Chondrocyte (in vitro differentiated cells): ENCODE measurements at regions not wholly inside any gene's neighbourhood (a gene's known extent, or its start where the extent isn't known, plus 50 kb on each side); places are given as distances from the start of the nearest gene placed in this dataset.
"Not testable (repeated sequence)": the region's sequence is repeated elsewhere in the genome, so short reads cannot be mapped to it uniquely, and the experiment has no call there.

Source experiments
- DNase-seq: peaks from one replicate; pipeline ENCODE4 v3.0.0; 2021; ENCODE audit warnings: mixed read lengths, low spot score
- H3K27ac Mint-ChIP-seq: one replicate; pipeline ENCODE4 v1.8.0; 2021; ENCODE audit warnings: mild to moderate bottlenecking, moderate library complexity, mixed read lengths; ENCODE audit not compliant: unreplicated experiment
- H3K27me3 Mint-ChIP-seq: 2 replicates; pipeline ENCODE4 v1.8.0; 2021; ENCODE audit warnings: low read depth, mixed read lengths
- H3K36me3 Mint-ChIP-seq: 2 replicates; pipeline ENCODE4 v1.8.0; 2021; ENCODE audit warnings: low read depth, mixed read lengths
- H3K4me1 Mint-ChIP-seq: 2 replicates; pipeline ENCODE4 v1.8.0; 2021; ENCODE audit warnings: low read depth, mild to moderate bottlenecking, mixed read lengths
- H3K4me3 Mint-ChIP-seq: one replicate; pipeline ENCODE4 v1.8.0; 2021; ENCODE audit warnings: mild to moderate bottlenecking, moderate library complexity, mixed read lengths; ENCODE audit not compliant: unreplicated experiment
- H3K9me3 Mint-ChIP-seq: 2 replicates; pipeline ENCODE4 v1.8.0; 2021; ENCODE audit warnings: low read depth, mixed read lengths
- TF ChIP-seq, protein P1 (sequence below): fragments of 200-600 bp; sonication (generic); IDR thresholded peaks from 2 replicates; pipeline ENCODE4 v1.5.0; 2021; ENCODE audit warnings: antibody characterized with exemption, mild to moderate bottlenecking, moderate library complexity

DNA sequence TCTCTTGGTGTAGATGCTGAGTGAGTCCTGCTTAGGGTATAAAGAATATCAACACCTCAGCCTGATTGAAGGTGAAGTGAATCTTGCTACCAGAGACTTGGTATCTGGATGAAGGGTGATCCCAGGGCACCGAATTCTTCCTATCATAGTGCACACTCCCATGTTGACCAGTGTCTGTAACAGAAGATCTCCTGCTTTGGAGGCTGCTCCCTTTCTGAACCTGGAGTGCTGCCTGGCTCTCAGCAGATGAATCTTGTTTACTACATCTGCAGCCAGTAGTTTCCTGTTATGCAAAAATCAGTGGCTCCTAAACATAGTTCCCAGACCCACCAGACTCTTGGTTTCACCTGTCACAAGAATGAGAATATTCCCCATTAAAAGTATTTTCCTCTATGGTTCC lies 191.7 kb upstream of the GK2 start:
- H3K36me3 Mint-ChIP-seq, result no peaks in the 10 kb centered on the region
- TF ChIP-seq, protein P1, sequence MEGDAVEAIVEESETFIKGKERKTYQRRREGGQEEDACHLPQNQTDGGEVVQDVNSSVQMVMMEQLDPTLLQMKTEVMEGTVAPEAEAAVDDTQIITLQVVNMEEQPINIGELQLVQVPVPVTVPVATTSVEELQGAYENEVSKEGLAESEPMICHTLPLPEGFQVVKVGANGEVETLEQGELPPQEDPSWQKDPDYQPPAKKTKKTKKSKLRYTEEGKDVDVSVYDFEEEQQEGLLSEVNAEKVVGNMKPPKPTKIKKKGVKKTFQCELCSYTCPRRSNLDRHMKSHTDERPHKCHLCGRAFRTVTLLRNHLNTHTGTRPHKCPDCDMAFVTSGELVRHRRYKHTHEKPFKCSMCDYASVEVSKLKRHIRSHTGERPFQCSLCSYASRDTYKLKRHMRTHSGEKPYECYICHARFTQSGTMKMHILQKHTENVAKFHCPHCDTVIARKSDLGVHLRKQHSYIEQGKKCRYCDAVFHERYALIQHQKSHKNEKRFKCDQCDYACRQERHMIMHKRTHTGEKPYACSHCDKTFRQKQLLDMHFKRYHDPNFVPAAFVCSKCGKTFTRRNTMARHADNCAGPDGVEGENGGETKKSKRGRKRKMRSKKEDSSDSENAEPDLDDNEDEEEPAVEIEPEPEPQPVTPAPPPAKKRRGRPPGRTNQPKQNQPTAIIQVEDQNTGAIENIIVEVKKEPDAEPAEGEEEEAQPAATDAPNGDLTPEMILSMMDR, result no peak
- H3K4me3 Mint-ChIP-seq, result no peak overlapping the region
- no peaks in the 10 kb centered on the region for H3K9me3 Mint-ChIP-seq
- H3K4me1 Mint-ChIP-seq, result no peaks in the 10 kb centered on the region
- H3K27me3 Mint-ChIP-seq, result peaks cover 10% of the 10 kb centered on the region
- no peak overlapping the region for H3K27ac Mint-ChIP-seq
- DNase-seq, result no peak

DNA sequence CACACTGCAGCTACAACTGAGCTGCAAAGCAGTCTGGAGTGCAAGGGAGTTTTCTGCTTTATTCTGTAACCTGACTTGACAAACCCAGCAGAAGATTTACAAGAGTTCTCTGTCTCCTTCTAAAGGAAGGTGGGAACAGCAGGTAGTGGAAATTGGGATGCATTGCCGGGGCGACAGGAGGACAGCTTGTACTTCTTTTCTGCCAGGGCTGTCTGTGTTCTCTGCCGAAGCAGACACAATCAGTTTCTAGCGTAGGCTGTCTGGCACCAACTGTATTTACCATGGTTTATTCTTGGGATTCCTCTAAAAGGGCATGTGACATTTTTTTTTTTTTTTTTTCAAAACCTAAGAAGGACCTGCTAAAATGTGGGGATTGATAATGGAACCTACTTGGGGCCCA lies 190.8 kb upstream of the GK2 start:
- H3K27me3 Mint-ChIP-seq, result peaks cover 10% of the 10 kb centered on the region
- DNase-seq, result no peak
- no peaks in the 10 kb centered on the region for H3K9me3 Mint-ChIP-seq
- no peak overlapping the region for H3K4me3 Mint-ChIP-seq
- TF ChIP-seq, protein P1, result no peak
- H3K4me1 Mint-ChIP-seq, result no peaks in the 10 kb centered on the region
- H3K36me3 Mint-ChIP-seq, result no peaks in the 10 kb centered on the region
- no peak overlapping the region for H3K27ac Mint-ChIP-seq

DNA sequence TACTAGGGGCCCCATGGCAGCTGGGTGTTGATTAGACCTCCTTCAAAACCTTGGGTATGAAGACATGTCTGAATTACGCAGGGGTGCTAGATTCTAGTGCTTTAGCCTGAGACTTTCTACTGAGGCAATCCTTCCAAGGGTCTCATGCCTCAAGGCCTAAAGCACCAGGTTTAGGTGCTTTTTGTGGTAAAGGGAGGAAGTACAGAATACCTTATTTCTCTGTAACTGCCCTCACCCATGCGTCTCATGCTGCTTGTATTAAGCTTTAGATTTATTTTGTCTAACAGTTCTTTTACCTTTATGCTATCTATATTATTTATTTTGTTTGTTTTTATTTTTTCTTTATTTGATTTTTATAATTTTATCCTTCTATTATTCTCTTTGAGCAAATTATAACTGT lies 190.2 kb upstream of the GK2 start:
- Mint-ChIP-seq H3K4me1 (no peaks in the 10 kb centered on the region), H3K4me3 (no peak overlapping the region), H3K27ac (no peak overlapping the region), H3K27me3 (peaks cover 6% of the 10 kb centered on the region), H3K36me3 (no peaks in the 10 kb centered on the region), H3K9me3 (no peaks in the 10 kb centered on the region)
- DNase-seq, result no peak
- TF ChIP-seq, protein P1, result no peak

DNA sequence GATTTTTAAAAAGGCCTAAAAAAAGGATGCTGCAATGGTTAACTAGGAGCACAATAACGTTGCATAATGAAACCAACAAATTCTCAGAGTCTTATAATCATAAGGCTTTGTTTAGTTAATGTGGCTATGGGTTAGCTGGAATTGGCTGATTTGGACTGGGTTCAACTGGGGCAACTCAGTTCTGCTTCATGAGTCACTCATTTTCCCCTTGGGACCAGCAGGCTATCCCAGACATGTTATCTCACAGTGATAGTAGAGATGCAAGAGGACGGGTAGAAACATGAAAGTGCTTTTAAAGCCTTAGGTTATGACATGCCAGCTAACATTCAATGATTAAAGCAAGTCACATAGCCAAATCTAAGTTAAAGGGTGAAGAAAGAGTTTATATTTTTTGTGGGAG lies 189.2 kb upstream of the GK2 start:
- DNase-seq, result no peak
- Mint-ChIP-seq H3K4me3 (no peak overlapping the region), H3K27ac (no peak overlapping the region), H3K9me3 (no peaks in the 10 kb centered on the region), H3K36me3 (no peaks in the 10 kb centered on the region), H3K27me3 (peaks cover 5% of the 10 kb centered on the region), H3K4me1 (no peaks in the 10 kb centered on the region)
- TF ChIP-seq, protein P1, result no peak

DNA sequence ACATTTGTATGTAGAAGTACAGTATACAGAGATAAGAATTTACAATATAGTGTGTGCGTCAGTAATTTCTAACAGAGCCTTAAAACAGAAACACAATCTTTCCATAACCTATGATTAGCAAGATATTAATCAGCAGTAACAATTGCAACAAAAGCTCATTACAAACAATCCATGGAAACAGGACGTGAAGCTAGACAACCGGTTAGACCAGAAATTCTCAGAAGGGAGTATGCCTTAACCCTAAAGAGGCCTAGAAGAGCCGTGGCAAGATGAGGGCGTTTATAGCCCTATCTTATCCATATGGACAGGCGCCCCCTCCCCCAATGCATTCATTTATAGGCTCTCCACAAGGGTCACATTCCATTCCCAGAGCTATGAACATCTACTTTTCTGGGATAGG lies 184.2 kb upstream of the GK2 start:
- H3K36me3 Mint-ChIP-seq, H3K4me1 Mint-ChIP-seq, DNase-seq, H3K9me3 Mint-ChIP-seq, H3K4me3 Mint-ChIP-seq, H3K27ac Mint-ChIP-seq, H3K27me3 Mint-ChIP-seq: not testable (repeated sequence)

DNA sequence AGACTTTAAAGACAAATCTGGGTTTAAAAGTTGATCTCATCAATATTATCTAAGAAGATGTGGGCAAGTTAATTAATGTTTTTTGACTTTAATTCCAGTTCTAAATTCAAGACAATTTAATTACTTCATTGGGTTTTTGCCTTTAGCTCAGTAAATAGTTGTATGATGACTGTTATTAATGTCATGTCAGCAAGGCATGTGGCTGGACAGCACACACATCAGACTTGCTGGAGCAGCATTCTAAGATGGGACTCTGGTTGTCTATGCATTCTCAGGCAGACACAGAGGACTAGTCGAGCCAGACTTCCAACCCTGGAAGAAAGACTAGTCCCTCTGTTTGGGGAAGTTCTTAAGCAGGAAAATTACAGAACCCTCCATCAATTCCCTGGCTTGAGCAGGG lies 180.7 kb upstream of the GK2 start:
- TF ChIP-seq, protein P1, result no peak
- H3K36me3 Mint-ChIP-seq, result no peaks in the 10 kb centered on the region
- H3K4me1 Mint-ChIP-seq, result no peaks in the 10 kb centered on the region
- peaks cover 3% of the 10 kb centered on the region for H3K27me3 Mint-ChIP-seq
- no peak overlapping the region for H3K4me3 Mint-ChIP-seq
- no peaks in the 10 kb centered on the region for H3K9me3 Mint-ChIP-seq
- no peak overlapping the region for H3K27ac Mint-ChIP-seq
- no peak for DNase-seq

DNA sequence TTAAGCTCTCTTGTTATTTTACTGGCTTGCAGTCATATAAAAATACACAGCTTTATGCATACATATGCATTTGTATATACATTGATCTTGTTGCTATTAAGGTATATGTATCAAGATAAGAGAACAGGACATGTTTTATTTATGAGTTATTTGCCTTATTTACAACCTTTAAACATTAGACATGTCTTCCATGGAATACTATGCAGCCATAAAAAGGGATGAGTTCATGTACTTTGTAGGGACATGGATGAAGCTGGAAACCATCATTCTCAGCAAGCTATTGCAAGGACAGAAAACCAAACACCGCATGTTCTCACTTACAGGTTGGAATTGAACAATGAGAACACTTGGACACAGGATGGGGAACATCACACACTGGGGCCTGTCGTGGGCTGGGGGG lies 179.2 kb upstream of the GK2 start:
- not testable (repeated sequence) for H3K9me3 Mint-ChIP-seq, H3K4me3 Mint-ChIP-seq, H3K27ac Mint-ChIP-seq, H3K36me3 Mint-ChIP-seq, DNase-seq, H3K4me1 Mint-ChIP-seq, H3K27me3 Mint-ChIP-seq
